Left cardiac atrium (tissue), 4 donors: ENCODE measurements at regions not wholly inside any gene's neighbourhood (a gene's known extent, or its start where the extent isn't known, plus 50 kb on each side); places are given as distances from the start of the nearest gene placed in this dataset.
"Not testable (repeated sequence)": the region's sequence is repeated elsewhere in the genome, so short reads cannot be mapped to it uniquely, and the experiment has no call there.

Experiments
- ATAC-seq, 2 donors: fragments of 200-7000 bp; cut with Tn5 transposase; one replicate each; pipeline ENCODE4 v1.9.1; 2020; ENCODE audit warnings: mild to moderate bottlenecking in 2 of 2, moderate library complexity in 2 of 2
- DNase-seq: peaks from one replicate; pipeline ENCODE4 v3.0.0-alpha.2; 2020
- intact Hi-C, 2 donors: fragments of 100-400 bp; cut with DNase I; formaldehyde crosslinking; loops; one replicate each; pipeline versions ENCODE4 v1.14.1 to v1.15.1; 2022 to 2023
- donor health status: DM: no; HTN: yes; CAD: no.
- donor health status: DM: no; HTN: yes; CAD: no; lungs with severe emphysema.
- donor health status: DM: yes; HTN: yes; CAD: no.
- donor health status: Dilated cardiomyopathy.

DNA sequence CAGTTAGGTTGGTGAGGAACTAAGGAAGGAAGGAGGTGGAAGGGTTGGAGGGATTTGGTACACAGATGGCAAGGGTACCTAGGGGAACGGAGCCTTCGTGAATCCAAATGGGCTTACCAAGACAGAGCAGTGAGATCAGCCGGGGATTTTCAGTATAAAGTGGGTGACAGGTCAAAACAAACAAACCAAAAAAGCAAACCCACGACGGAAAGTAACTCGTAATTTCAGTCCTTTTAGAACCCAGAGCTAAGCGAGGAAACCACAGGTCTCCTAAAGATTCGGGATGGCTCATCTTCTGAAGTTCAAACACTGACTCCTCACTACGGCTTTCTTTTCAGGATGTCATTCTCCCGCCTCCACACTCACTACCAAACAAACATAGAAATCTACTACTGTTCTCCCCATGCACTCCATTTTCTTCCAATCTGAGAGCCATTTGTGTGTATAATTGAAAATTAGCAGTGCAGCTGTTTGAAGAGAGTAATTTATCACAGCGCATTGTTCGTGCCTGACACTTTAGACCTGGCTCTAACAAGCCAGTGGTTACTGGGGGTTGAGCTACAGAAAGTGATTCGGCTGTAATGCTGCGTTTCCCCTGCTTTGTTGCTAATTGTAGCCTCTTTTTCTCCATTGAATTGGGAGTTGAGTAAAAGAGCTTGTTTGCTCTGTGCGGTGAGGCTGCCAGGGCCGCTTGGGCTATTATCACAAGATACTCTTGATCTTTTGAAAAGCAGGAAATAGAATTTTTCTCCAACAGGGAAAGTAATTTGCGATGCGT lies 64.7 kb upstream of the CCDC39 start:
- ATAC-seq: no peak
- intact Hi-C loops: no loop called here
- DNase-seq: no peak

DNA sequence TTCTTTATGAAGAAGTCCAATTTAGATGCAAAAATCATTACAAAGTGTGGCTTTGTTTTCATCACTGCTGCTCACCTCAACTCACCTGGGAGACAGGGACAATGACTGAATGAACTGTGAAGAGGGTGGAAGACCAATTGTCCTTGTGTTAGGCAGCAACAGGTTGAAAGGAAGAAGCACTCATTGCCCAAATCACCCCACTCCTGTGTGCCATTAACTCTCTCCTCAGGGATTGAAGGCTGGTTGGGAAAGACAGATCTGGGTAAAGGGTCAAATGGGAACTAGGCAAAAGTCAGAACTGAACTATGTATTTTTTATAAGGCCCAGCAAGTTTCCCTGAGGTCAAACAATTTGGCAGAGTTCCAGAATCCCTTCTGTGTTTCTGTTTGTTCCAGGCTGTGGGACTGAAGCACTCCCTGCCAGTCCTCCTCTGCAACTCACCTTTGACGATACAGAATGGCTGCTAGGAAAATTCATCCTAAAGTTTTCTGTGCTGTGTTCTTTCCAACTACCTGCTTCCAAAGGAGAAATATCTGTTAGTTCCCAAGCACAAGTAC lies 68.6 kb upstream of the CCDC39 start:
- intact Hi-C loops: no loop called here
- DNase-seq (no peak), ATAC-seq (peak in 1 of 2 donors; percentile 55)

DNA sequence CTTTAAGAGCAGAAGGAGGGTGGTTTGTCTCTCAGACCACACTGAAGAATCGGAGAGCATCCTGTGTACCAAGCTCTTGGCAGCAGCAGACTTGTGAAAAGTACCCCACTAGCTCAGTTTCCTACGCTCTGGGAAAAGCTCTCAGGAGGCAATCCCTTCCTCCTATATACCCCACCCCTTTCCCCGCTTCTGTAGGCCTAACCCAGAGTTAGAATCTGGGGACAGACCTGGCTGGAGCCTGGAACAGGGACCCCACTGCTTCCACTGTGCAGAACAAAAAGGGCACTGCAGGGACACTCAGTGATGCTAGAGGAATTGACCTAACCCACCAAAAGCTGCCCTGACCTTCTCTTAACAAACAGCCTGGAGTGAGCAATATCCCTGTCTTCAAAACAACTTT lies 70.0 kb upstream of the CCDC39 start:
- intact Hi-C loops: no loop called here
- no peak for ATAC-seq
- no peak for DNase-seq

DNA sequence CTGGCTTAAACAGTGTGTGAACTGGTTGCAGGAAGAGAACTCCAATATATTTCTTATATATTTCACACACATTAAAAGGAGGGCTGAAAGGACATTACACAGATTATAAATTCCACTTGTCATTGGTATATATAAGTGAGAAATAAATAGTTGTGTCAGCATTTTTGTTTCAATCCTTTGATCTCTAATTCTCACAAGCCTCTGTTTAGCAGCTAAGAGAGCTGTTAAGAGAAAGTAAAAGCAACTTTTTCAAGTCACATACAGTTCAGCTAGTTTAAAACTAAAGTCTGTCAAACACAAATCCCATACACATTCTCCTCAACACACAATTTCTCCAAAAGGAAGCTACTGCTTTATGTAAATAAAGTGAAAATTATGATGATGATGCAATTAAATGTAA lies 70.5 kb upstream of the CCDC39 start:
- DNase-seq (no peak), ATAC-seq (no peak)
- intact Hi-C loops: no loop called here

GRCh38 chr3:180755556-180755955 lies 76.3 kb upstream of the CCDC39 start:
- DNase-seq: no peak
- intact Hi-C loops: no loop called here
- ATAC-seq: no peak

- no peak for DNase-seq
- intact Hi-C loops: no loop called here
- ATAC-seq: peak in 1 of 2 donors; percentile 32
These were observed 83.6 kb upstream of the CCDC39 start for GRCh38 chr3:180762866-180763265.

DNA sequence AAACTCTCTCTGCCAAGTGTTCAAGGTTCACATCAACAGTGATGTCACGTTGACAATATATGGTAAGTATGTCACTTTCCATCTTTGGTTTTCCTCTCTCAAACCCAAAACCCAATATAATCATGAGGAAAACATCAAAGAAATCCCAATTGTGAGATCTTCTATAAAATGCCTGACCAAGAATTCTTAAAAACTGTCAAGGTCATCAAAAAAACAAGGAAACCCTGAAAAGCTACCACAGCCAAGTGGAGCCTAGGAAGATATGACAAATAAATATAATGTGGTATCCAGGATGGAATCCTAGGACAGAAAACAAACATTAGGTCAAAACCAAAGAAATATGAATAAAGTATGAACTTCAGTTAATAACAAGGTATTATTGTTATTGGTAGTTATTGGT lies 85.2 kb upstream of the CCDC39 start:
- DNase-seq (no peak), ATAC-seq (no peak)
- intact Hi-C loops: no loop called here

DNA sequence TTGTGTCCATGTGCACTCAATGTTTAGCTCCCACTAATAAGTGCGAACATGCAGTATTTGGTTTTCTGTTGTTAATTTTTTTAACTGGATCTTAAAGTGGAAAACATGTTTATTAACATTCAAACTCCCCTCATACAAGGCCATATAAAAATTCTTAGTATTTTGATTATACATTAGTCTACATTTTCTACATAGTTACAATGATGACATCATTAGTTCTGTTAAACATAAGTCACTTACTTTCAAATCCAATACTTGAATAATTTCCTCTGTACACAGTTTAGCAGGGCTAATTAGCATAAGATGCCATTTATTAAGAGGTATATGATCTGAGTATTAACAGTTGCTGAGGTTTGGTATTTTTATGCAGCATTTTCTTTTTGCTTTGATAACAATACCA lies 91.3 kb upstream of the CCDC39 start:
- no peak for DNase-seq
- intact Hi-C loops: no loop called here
- no peak for ATAC-seq

GRCh38 chr3:180776433-180776832 lies 97.1 kb upstream of the CCDC39 start:
- ATAC-seq: no peak
- intact Hi-C loops: no loop called here

GRCh38 chr3:180782195-180782984 lies 103.1 kb upstream of the CCDC39 start:
- ATAC-seq (no peak), DNase-seq (no peak)

More at GRCh38 chr3:180776433-180776832, 97.1 kb upstream of the CCDC39 start:
- no peak for DNase-seq

DNA sequence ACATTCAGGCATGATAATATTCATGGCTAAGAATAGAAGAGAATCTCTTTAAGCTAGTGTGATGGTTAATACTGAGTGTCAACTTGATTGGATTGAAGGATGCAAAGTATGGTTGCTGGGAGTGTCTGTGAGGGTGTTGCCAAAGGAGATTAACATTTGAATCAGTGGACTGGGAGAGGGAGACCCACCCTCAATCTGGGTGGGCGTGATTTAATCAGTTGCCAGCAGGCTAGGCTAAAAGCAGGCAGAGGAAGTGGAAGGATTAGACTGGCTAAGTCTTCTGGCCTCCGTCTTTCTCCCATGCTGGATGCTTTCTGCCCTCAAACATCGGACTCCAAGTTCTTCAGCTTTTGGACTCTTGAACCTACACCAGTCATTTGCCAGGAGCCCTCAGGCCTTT lies 106.9 kb upstream of the CCDC39 start:
- DNase-seq, ATAC-seq, intact Hi-C loops: not testable (repeated sequence)

More at GRCh38 chr3:180782195-180782984, 103.1 kb upstream of the CCDC39 start:
- intact Hi-C loops: no loop called here

GRCh38 chr3:180789774-180790173 lies 110.5 kb upstream of the CCDC39 start:
- intact Hi-C loops: no loop called here
- no peak for ATAC-seq
- DNase-seq: no peak

- ATAC-seq: no peak
- intact Hi-C loops: no loop called here
- no peak for DNase-seq
These were observed 114.3 kb upstream of the FXR1 start for GRCh38 chr3:180798197-180798596.

- intact Hi-C loops: loop anchor here (5.0 to 10.0 kb wide), 2 partner anchors 374 to 472 kb away; no protein-coding TSS in a partner anchor
- DNase-seq: no peak
- no peak for ATAC-seq
These were observed 109.6 kb upstream of the FXR1 start for GRCh38 chr3:180802837-180803236.

- DNase-seq: peak; percentile 46
- intact Hi-C loops: loop anchor here (5.0 to 10.0 kb wide), 2 partner anchors 372 to 470 kb away; no protein-coding TSS in a partner anchor
- peak; percentile 67 to 70 for ATAC-seq
These were observed 107.6 kb upstream of the FXR1 start for GRCh38 chr3:180804916-180805315.

DNA sequence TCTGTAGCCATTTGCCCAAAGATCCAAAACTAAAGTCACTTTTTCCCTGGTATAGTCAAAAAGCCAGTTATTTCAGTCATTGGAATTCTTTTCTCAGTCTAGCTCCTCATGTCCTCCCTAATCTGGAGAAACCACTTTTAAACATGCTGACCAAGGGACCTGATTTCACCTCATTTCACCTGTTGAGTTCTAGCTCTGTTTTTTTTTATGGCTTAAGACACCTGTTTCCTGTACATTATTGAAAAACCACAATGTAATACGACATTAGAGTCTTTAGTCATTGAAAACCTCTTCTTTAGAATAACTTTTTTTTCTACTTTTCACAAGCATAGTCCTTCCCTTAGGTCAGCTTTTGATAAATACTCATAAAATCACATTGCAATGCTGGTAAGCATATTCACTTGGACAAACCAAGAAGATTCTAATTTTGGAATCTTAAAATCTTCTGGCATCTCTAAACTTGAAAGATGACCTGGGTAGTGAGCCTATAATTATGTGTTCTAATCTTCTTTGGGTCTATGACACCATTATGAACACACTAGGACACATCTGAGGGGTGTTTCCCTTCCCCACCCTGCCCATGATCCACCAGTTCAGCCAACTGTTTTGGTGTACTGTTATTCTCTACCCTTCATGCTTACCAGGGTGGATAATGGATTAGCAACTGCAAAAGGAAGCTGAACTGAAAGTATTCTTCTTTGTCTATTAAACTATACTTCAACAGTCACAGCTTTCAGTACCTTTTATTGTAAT lies 103.5 kb upstream of the FXR1 start:
- ATAC-seq: no peak
- no peak for DNase-seq
- intact Hi-C loops: loop anchor here in 1 of 2 donors (5.0 to 10.0 kb wide), 2 partner anchors 368 to 466 kb away; no protein-coding TSS in a partner anchor

GRCh38 chr3:180820400-180820799 lies 92.1 kb upstream of the FXR1 start:
- intact Hi-C loops: no loop called here
- no peak for DNase-seq
- no peak for ATAC-seq

DNA sequence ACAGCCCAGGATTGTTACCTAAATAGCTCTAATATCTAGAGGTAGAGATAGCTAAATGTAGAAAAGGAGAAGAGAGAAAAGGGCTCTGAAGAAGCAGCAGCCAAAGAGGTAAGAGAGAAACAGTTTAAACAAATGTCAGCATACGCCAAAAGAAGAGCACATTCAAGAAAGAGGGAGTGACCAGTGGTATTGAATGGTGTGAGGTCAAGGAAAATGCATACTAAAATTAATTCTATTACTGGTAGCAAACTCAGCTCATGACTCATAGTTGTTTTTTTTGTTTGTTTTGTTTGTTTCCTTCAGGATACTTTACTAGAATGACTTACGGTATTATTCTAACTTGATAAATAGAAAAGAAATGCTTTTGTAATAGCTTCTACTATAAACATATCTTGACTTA lies 86.5 kb upstream of the FXR1 start:
- intact Hi-C loops: no loop called here
- DNase-seq (no peak), ATAC-seq (no peak)

DNA sequence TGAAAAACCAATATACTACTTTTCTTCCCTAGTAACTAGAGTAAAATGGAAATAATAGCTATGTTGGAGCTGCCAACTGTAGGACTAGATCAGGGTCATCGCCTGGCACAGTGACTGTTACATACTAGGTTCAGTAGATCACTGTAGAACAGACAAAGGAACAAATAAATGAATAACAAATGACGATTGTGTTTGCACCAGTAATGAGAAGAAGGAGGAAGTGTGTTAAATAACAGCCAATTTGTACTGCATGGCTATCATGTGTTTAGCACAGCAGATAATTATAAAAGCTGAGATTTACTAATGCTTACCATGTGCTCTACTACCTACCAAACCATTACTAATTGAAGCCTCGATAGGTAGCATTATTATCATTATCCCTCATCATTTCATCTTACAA lies 85.3 kb upstream of the FXR1 start:
- intact Hi-C loops: no loop called here
- DNase-seq: no peak
- ATAC-seq: no peak
